GM18861 (cell line): ENCODE measurements at regions not wholly inside any gene's neighbourhood (a gene's known extent, or its start where the extent isn't known, plus 50 kb on each side); places are given as distances from the start of the nearest gene placed in this dataset.

Experiments used
- ATAC-seq: cut with Tn5 transposase; IDR thresholded peaks from one replicate; pipeline ENCODE4 v1.9.1; 2021; ENCODE audit not compliant: unreplicated experiment

GRCh38 chr1:37127254-37127748 is 93.0 kb upstream of the GRIK3 start:
- ATAC-seq: no peak

- no peak for ATAC-seq
Measured at GRCh38 chr1:37128091-37128490, 93.8 kb upstream of the GRIK3 start.

- no peak for ATAC-seq
Measured at GRCh38 chr1:37130221-37130948, 96.1 kb upstream of the GRIK3 start.

- no peak for ATAC-seq
Measured at GRCh38 chr1:37131281-37131680, 97.0 kb upstream of the GRIK3 start.

GRCh38 chr1:37133276-37134145 is 99.2 kb upstream of the GRIK3 start:
- ATAC-seq: no peak

- no peak for ATAC-seq
Measured at GRCh38 chr1:37134599-37134998, 100.3 kb upstream of the GRIK3 start.

- no peak for ATAC-seq
Measured at GRCh38 chr1:37135032-37135431, 100.7 kb upstream of the GRIK3 start.

GRCh38 chr1:37137014-37137413 is 102.7 kb upstream of the GRIK3 start:
- ATAC-seq: no peak

- ATAC-seq: no peak
Measured at GRCh38 chr1:37137601-37138000, 103.3 kb upstream of the GRIK3 start.

GRCh38 chr1:37143800-37144199 is 109.5 kb upstream of the GRIK3 start:
- no peak for ATAC-seq

GRCh38 chr1:37146071-37146470 is 111.8 kb upstream of the GRIK3 start:
- ATAC-seq: no peak

GRCh38 chr1:37147392-37147831 is 113.1 kb upstream of the GRIK3 start:
- ATAC-seq: no peak

- no peak for ATAC-seq
Measured at GRCh38 chr1:37147906-37148305, 113.6 kb upstream of the GRIK3 start.

- no peak for ATAC-seq
Measured at GRCh38 chr1:37148663-37149062, 114.3 kb upstream of the GRIK3 start.

- ATAC-seq: no peak
Measured at GRCh38 chr1:37149296-37149695, 115.0 kb upstream of the GRIK3 start.

GRCh38 chr1:37150986-37151385 is 116.7 kb upstream of the GRIK3 start:
- no peak for ATAC-seq

GRCh38 chr1:37151789-37152188 is 117.5 kb upstream of the GRIK3 start:
- no peak for ATAC-seq

GRCh38 chr1:37152491-37152890 is 118.2 kb upstream of the GRIK3 start:
- ATAC-seq: no peak

- ATAC-seq: no peak
Measured at GRCh38 chr1:37153116-37154100, 119.1 kb upstream of the GRIK3 start.

- ATAC-seq: no peak
Measured at GRCh38 chr1:37156646-37157045, 122.3 kb upstream of the GRIK3 start.

GRCh38 chr1:37157634-37158033 is 123.3 kb upstream of the GRIK3 start:
- ATAC-seq: no peak
